ENCODE measurements at regions not wholly inside any gene's neighbourhood (a gene's known extent, or its start where the extent isn't known, plus 50 kb on each side); places are given as distances from the start of the nearest gene placed in this dataset.

DNA sequence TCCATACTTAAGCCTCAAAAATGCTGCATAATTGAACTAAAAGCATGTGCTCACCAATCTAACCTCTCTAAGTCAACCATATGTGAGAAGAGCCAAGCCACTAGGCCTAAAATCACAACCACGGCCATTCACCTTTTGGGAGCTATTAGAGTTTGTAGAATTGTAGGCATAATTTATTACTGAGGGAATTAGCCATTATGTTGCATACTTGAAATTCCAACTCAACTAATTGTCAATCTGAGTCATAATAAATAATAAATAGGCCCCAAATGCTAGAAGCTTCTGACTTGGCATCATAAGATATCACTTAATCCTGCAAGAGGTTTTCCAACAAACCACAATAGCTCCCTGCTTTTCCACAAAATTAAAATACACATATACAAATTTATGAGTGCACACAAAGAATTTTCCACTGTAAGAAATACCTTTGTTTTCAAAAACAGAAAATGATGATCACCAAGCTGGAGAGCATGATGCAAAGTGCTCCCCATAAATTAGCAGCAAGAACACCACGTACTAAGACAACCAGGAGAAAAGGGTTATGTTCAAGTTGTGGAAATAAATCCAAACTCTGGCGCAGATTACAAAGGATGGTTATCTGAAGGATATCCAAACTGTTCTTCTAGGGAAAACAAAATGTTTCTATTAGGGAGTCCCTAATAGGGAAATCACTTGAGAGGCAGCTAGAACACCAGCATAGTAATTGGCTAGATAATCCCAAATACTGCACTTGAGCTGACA, 250.0 kb upstream of the SLC30A5 start:
- Histone ChIP-seq H3K27ac (no peak overlapping the region), H3K27me3 (replicated peaks) (no peaks in the 10 kb centered on the region), H3K36me3 (replicated peaks) (no peaks in the 10 kb centered on the region), H3K4me3 (ENCODE audit: low read depth, low read length) (no peak overlapping the region)
- DNase-seq = no peak
- in situ Hi-C loops (cut with HindIII; ENCODE audit: low pct_ligation_motif_present, low sequenced_read_pairs) = no loop called here
- TF ChIP-seq, protein P1, sequence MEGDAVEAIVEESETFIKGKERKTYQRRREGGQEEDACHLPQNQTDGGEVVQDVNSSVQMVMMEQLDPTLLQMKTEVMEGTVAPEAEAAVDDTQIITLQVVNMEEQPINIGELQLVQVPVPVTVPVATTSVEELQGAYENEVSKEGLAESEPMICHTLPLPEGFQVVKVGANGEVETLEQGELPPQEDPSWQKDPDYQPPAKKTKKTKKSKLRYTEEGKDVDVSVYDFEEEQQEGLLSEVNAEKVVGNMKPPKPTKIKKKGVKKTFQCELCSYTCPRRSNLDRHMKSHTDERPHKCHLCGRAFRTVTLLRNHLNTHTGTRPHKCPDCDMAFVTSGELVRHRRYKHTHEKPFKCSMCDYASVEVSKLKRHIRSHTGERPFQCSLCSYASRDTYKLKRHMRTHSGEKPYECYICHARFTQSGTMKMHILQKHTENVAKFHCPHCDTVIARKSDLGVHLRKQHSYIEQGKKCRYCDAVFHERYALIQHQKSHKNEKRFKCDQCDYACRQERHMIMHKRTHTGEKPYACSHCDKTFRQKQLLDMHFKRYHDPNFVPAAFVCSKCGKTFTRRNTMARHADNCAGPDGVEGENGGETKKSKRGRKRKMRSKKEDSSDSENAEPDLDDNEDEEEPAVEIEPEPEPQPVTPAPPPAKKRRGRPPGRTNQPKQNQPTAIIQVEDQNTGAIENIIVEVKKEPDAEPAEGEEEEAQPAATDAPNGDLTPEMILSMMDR (IDR thresholded peaks at IDR 0.05; ENCODE audit: low read depth, low read length, missing control alignments) = no peak

DNA sequence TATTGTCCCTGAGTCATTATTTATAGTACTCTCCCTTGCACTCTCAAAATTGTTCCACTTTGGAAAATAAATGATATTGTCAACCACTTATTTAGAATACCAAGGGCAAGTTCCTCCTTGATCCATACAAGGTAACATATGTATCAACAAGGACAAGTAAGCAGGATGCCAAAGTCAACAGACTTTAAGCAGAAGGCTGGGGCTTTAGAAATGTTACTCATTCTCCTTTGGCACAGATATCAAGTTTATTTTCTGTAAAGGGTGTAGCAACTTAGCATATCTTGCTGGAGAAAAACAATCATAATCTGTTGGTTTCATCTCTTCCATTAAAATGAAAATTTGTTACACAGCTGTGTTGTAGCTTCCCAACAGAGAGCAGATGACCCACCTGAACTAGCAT, 248.7 kb upstream of the SLC30A5 start:
- Histone ChIP-seq H3K4me3 (ENCODE audit: low read depth, low read length) (no peak overlapping the region), H3K27me3 (replicated peaks) (no peaks in the 10 kb centered on the region), H3K36me3 (replicated peaks) (no peaks in the 10 kb centered on the region), H3K27ac (no peak overlapping the region)
- in situ Hi-C loops (cut with HindIII; ENCODE audit: low pct_ligation_motif_present, low sequenced_read_pairs) = no loop called here
- TF ChIP-seq, protein P1 (IDR thresholded peaks at IDR 0.05; ENCODE audit: low read depth, low read length, missing control alignments) = no peak
- no peak for DNase-seq

DNA sequence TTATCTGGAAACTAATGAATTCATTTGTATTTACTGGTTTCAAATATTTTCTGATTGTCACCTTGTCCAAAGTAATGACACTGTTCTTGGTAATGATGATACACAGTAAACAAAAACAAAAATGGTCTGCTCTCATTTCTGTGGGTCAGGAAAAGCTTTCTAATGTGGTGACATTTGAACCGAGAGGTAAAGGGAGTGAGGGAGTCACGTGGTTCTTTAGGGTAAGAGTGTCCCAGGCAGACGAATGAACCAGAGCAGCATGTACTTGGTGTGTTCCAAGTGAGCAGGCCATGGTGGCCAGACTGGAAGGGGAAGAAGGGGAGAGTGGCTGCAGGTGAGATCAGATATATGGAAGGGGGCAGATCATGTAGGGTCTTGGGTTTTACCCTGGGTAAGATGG, 247.0 kb upstream of the SLC30A5 start:
- Histone ChIP-seq H3K27me3 (replicated peaks) (no peaks in the 10 kb centered on the region), H3K27ac (no peak overlapping the region), H3K4me3 (ENCODE audit: low read depth, low read length) (no peak overlapping the region), H3K36me3 (replicated peaks) (no peaks in the 10 kb centered on the region)
- TF ChIP-seq, protein P1 (IDR thresholded peaks at IDR 0.05; ENCODE audit: low read depth, low read length, missing control alignments) = no peak
- in situ Hi-C loops (cut with HindIII; ENCODE audit: low pct_ligation_motif_present, low sequenced_read_pairs) = no loop called here
- DNase-seq = no peak

DNA sequence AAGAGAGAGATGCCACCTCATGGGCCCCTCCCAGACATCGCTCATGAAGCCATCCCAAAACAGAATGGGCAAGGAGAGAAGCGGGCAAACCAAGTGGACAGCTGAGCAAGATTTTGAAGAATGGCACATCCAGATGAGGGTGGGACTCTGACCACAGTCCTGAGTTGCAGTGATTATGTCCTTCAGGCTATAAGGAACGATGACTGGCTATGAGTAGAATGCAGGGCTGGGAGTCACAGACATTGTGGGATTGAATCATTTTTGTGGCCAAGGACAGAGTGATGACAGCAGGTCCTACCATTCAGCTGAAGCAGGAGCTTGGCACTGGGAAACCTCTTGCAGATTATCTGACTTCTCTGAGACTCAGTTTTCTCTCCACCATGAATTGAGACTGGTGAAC, 245.7 kb upstream of the SLC30A5 start:
- DNase-seq = peak; percentile 24
- Histone ChIP-seq H3K36me3 (replicated peaks) (no peaks in the 10 kb centered on the region), H3K4me3 (ENCODE audit: low read depth, low read length) (no peak overlapping the region), H3K27me3 (replicated peaks) (no peaks in the 10 kb centered on the region), H3K27ac (no peak overlapping the region)
- TF ChIP-seq, protein P1 (IDR thresholded peaks at IDR 0.05; ENCODE audit: low read depth, low read length, missing control alignments) = no peak
- in situ Hi-C loops (cut with HindIII; ENCODE audit: low pct_ligation_motif_present, low sequenced_read_pairs) = no loop called here

DNA sequence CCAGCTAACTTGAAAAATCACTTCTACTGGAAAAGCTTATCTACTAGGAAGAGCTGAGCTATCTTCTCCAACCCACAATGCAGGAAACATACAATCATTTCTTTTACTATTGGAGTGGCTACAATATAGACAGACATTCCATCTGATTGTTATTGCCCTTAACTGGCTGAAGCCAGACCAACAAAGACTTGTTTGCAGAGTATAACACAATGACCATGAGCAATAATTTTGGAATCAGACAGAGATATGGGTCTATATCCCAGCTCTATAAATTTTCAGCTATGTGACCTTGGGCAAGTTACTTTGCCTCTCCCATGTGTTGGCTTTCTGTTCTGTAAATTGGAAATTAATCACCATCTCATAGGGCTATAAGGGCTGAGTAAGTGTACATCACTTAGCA, 244.7 kb upstream of the SLC30A5 start:
- TF ChIP-seq, protein P1 (IDR thresholded peaks at IDR 0.05; ENCODE audit: low read depth, low read length, missing control alignments) = no peak
- no peak for DNase-seq
- no peaks in the 10 kb centered on the region for H3K36me3 ChIP-seq (replicated peaks)
- no peaks in the 10 kb centered on the region for H3K27me3 ChIP-seq (replicated peaks)
- H3K27ac ChIP-seq = no peak overlapping the region
- in situ Hi-C loops (cut with HindIII; ENCODE audit: low pct_ligation_motif_present, low sequenced_read_pairs) = no loop called here
- H3K4me3 ChIP-seq (ENCODE audit: low read depth, low read length) = no peak overlapping the region

DNA sequence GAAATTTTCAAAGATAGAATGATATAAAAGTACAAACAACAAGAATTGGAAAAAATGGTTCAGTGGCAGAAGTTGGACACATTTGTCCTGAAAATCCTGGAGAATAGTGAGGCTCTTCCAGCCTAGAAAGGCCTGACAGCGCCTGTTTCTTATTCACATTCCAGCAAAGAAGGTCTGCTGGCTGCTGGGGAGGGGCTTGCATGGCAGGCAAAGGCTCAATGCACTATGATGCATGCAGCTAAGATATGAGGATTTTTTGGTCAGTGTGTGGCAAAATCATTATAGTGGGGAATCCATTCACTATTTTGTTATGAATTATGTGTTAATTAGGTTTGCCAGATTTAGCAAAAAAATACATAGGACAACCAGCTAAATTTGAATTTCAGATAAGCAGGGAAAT, 243.9 kb upstream of the SLC30A5 start:
- Histone ChIP-seq H3K4me3 (ENCODE audit: low read depth, low read length) (no peak overlapping the region), H3K27me3 (replicated peaks) (no peaks in the 10 kb centered on the region), H3K36me3 (replicated peaks) (no peaks in the 10 kb centered on the region), H3K27ac (no peak overlapping the region)
- in situ Hi-C loops (cut with HindIII; ENCODE audit: low pct_ligation_motif_present, low sequenced_read_pairs) = no loop called here
- TF ChIP-seq, protein P1 (IDR thresholded peaks at IDR 0.05; ENCODE audit: low read depth, low read length, missing control alignments) = no peak
- no peak for DNase-seq
